ENCODE measurements at regions not wholly inside any gene's neighbourhood (a gene's known extent, or its start where the extent isn't known, plus 50 kb on each side); places are given as distances from the start of the nearest gene placed in this dataset.
"Not testable (repeated sequence)": the region's sequence is repeated elsewhere in the genome, so short reads cannot be mapped to it uniquely, and the experiment has no call there.

DNA sequence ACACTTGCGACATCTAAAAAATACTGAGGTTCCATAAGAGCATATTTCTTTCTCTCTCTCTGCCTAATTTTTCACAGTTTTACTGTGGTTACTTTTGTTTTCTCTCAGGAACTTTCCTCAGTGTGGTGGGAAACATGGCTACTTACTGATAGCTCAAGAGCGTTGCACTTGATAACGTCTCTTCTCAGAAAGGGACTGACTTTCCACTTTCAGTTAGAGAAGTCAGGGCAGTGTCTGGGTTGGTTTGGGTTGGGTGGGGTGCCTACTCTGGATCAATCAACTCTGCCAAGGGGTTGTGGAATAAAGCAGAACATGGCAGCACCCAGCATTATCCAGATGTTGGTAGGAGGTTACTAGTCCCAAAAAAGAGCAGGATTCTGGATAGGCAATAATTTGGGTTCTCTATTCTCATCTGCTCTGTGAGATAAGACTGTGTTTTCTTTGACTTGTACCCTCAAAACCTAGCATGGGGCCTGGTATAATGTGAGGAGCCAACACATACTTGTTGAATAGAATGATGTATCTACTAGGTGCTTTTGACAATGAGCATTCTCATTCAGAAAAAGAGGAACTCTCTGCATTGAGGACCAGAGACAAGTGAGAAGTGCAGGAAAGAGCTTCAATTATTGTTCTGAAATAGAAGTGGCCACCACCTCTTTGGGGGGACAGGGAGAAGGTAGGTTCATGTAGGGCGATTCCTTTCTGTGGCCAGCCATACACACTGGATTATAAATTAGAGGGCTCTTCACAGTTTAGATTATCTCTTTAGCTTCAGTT, 315.7 kb downstream of the REEP3 start:
- no peaks in the 10 kb centered on the region for H3K36me3 ChIP-seq (ENCODE audit: control insufficient read depth, insufficient read depth, low read length)
- TF ChIP-seq, protein P1, sequence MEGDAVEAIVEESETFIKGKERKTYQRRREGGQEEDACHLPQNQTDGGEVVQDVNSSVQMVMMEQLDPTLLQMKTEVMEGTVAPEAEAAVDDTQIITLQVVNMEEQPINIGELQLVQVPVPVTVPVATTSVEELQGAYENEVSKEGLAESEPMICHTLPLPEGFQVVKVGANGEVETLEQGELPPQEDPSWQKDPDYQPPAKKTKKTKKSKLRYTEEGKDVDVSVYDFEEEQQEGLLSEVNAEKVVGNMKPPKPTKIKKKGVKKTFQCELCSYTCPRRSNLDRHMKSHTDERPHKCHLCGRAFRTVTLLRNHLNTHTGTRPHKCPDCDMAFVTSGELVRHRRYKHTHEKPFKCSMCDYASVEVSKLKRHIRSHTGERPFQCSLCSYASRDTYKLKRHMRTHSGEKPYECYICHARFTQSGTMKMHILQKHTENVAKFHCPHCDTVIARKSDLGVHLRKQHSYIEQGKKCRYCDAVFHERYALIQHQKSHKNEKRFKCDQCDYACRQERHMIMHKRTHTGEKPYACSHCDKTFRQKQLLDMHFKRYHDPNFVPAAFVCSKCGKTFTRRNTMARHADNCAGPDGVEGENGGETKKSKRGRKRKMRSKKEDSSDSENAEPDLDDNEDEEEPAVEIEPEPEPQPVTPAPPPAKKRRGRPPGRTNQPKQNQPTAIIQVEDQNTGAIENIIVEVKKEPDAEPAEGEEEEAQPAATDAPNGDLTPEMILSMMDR (IDR thresholded peaks at IDR 0.05; ENCODE audit: insufficient read depth, low read length, poor library complexity, severe bottlenecking) = no peak
- DNase-seq (ENCODE audit: low read depth) = no peak
- H3K4me3 ChIP-seq (ENCODE audit: low read depth, low read length) = no peak overlapping the region
- H3K27me3 ChIP-seq (ENCODE audit: control insufficient read depth, insufficient read depth, low read length) = no peaks in the 10 kb centered on the region

DNA sequence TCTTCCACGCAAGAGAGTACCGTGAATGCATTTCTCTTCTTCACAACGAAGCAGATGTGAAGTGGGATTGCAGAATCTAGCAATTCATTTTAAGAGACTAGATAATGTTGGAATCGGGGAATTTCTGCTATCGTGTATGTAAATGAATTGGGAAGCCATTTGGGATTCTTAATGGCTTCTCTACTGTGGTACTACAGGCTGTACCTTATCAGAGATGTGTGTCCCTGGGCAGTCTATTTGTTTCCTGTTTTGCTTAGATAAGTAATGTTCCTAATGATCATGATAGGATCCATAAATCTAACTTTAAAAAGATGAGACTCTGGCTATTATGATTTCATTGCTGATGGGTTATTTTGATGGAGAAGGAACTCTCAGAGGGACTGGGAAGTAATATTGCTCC, 320.6 kb downstream of the REEP3 start:
- H3K36me3 ChIP-seq (ENCODE audit: control insufficient read depth, insufficient read depth, low read length) = no peaks in the 10 kb centered on the region
- TF ChIP-seq, protein P1 (IDR thresholded peaks at IDR 0.05; ENCODE audit: insufficient read depth, low read length, poor library complexity, severe bottlenecking) = no peak
- DNase-seq (ENCODE audit: low read depth) = no peak
- no peaks in the 10 kb centered on the region for H3K27me3 ChIP-seq (ENCODE audit: control insufficient read depth, insufficient read depth, low read length)
- no peak overlapping the region for H3K4me3 ChIP-seq (ENCODE audit: low read depth, low read length)

DNA sequence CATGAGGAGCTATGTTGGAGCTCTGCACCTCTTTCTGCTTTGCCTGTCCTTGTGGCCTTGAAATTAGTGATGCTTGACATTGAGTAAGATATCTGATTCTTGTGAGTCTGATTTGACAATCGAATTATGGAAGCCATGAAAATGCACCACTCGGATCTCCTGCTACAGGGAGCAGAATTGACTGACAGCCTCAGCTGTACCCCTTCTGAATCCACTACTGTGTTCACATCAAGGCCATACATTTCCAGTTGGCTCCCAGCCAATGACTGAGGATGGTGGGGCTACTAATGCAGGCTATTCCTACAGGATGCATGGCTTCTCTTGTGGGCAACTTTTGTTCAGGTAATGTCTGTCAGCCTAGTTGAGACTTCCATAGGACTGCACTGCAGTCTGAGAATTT, 321.9 kb downstream of the REEP3 start:
- TF ChIP-seq, protein P1 (IDR thresholded peaks at IDR 0.05; ENCODE audit: insufficient read depth, low read length, poor library complexity, severe bottlenecking) = no peak
- Histone ChIP-seq H3K36me3 (ENCODE audit: control insufficient read depth, insufficient read depth, low read length) (no peaks in the 10 kb centered on the region), H3K4me3 (ENCODE audit: low read depth, low read length) (no peak overlapping the region), H3K27me3 (ENCODE audit: control insufficient read depth, insufficient read depth, low read length) (no peaks in the 10 kb centered on the region)
- DNase-seq (ENCODE audit: low read depth) = no peak

DNA sequence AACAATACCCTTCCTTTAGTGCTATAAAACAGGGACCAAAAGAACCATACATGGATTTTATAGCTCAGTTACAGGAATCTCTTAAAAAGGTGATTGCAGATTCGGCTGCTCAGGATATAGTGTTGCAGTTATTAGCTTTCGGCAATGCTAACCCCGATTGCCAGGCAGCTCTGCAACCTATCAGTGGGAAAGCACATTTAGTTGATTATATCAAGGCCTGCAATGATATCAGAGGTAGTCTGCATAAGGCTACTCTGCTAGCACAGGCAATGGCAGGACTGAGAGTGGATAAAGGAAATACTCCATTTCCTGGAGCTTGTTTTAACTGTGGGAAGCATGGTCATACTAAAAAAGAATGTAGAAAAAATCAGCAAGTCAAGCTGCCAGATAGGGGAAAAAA, 327.7 kb downstream of the REEP3 start:
- DNase-seq (ENCODE audit: low read depth); H3K27me3 ChIP-seq (ENCODE audit: control insufficient read depth, insufficient read depth, low read length); H3K36me3 ChIP-seq (ENCODE audit: control insufficient read depth, insufficient read depth, low read length); H3K4me3 ChIP-seq (ENCODE audit: low read depth, low read length): not testable (repeated sequence)

DNA sequence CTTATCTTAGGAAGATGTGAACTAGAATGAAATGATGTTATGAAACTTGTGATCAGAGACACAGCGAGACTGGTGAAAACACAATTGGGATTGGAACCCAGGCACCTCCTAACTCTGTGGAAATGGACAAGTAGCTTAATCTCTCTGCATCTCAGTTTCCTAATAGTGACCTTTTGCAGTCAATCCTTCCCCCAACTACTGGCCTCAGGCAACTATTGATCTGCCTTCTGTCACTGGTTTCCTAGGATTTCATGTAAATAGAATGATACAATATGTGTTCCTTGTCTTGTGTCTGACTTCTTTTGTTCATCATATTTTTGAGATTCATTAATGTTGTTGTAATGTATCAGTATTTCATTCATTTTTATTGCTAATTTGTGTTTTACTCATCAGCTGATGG, 341.7 kb downstream of the REEP3 start:
- Histone ChIP-seq H3K27me3 (ENCODE audit: control insufficient read depth, insufficient read depth, low read length) (peaks cover 6% of the 10 kb centered on the region), H3K4me3 (ENCODE audit: low read depth, low read length) (no peak overlapping the region), H3K36me3 (ENCODE audit: control insufficient read depth, insufficient read depth, low read length) (no peaks in the 10 kb centered on the region)
- no peak for DNase-seq (ENCODE audit: low read depth)
- TF ChIP-seq, protein P1 (IDR thresholded peaks at IDR 0.05; ENCODE audit: insufficient read depth, low read length, poor library complexity, severe bottlenecking) = no peak

DNA sequence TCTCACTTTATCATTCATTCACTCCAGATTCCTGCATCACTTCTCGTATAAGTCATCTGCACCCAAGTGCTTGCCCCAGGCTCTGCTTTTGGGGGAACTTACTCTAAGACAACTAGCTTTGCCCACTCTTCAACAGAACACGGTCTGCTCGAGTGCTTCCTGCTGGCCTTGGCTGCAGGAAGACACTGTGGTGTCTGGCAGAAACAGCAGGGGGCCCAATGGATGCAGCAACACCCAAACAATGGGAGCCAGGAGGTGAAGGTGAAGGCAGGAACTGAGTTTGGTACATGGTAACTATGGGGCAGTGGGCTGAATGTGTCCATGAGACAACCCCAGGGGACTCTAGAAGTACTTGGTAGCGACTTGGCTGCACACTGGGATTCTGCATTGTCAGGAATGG, 344.0 kb downstream of the REEP3 start:
- TF ChIP-seq, protein P1 (IDR thresholded peaks at IDR 0.05; ENCODE audit: insufficient read depth, low read length, poor library complexity, severe bottlenecking) = no peak
- no peak overlapping the region for H3K4me3 ChIP-seq (ENCODE audit: low read depth, low read length)
- H3K36me3 ChIP-seq (ENCODE audit: control insufficient read depth, insufficient read depth, low read length) = no peaks in the 10 kb centered on the region
- DNase-seq (ENCODE audit: low read depth) = no peak
- peaks cover 6% of the 10 kb centered on the region for H3K27me3 ChIP-seq (ENCODE audit: control insufficient read depth, insufficient read depth, low read length)

All from kidney epithelial cell (primary cell).